SK-N-SH treated with all-trans-retinoic acid at 6 μM for 48 hours (cell line): ENCODE measurements at regions not wholly inside any gene's neighbourhood (a gene's known extent, or its start where the extent isn't known, plus 50 kb on each side); places are given as distances from the start of the nearest gene placed in this dataset.

Source experiments
- ATAC-seq: fragments of 200-7000 bp; cut with Tn5 transposase; 3 replicates; pipeline ENCODE4 v1.9.1; 2020; ENCODE audit warnings: mild to moderate bottlenecking, moderate library complexity
- ARNTL ChIP-seq: fragments of 450-650 bp; formaldehyde crosslinking; IDR thresholded peaks from 2 replicates; pipeline ENCODE4 v1.5.0; 2020; ENCODE audit warnings: low read depth, mild to moderate bottlenecking, moderate library complexity, borderline replicate concordance
- BACH2 ChIP-seq: fragments of 250-450 bp; sonication (Bioruptor Pico); IDR thresholded peaks from 2 replicates; pipeline ENCODE4 v1.9.0; 2021; ENCODE audit warnings: mild to moderate bottlenecking, borderline replicate concordance
- CREB5 ChIP-seq: fragments of 250-450 bp; sonication (Bioruptor Pico); IDR thresholded peaks from 2 replicates; pipeline ENCODE4 v1.5.1; 2020; ENCODE audit warnings: low read depth, mild to moderate bottlenecking, moderate library complexity
- CSDC2 ChIP-seq: fragments of 250-450 bp; sonication (Bioruptor Pico); IDR thresholded peaks from 2 replicates; pipeline ENCODE4 v1.5.0; 2020; ENCODE audit warnings: mild to moderate bottlenecking, moderate library complexity
- CSRNP3 ChIP-seq: fragments of 250-450 bp; sonication (Bioruptor Pico); IDR thresholded peaks from 2 replicates; pipeline ENCODE4 v1.5.1; 2021; ENCODE audit warnings: mild to moderate bottlenecking, moderate library complexity
- ESRRG ChIP-seq: fragments of 250-450 bp; sonication (Bioruptor Pico); IDR thresholded peaks from 2 replicates; pipeline ENCODE4 v1.6.1; 2021; ENCODE audit warnings: mild to moderate bottlenecking
- GLIS3 ChIP-seq: fragments of 250-450 bp; sonication (Bioruptor Pico); IDR thresholded peaks from 2 replicates; pipeline ENCODE4 v1.5.0; 2020; ENCODE audit warnings: mild to moderate bottlenecking, moderate library complexity
- OSR1 ChIP-seq: fragments of 250-450 bp; sonication (Bioruptor Pico); IDR thresholded peaks from 2 replicates; pipeline ENCODE4 v1.8.0; 2022; ENCODE audit warnings: moderate library complexity, mild to moderate bottlenecking, inconsistent platforms
- PPARA ChIP-seq: fragments of 250-450 bp; sonication (Bioruptor Pico); IDR thresholded peaks from 2 replicates; pipeline ENCODE4 v1.5.0; 2020; ENCODE audit warnings: mild to moderate bottlenecking, borderline replicate concordance
- RARB ChIP-seq: fragments of 250-450 bp; sonication (Bioruptor Pico); IDR thresholded peaks from 2 replicates; pipeline ENCODE4 v1.8.0; 2021; ENCODE audit warnings: mild to moderate bottlenecking, moderate library complexity
- SNAI2 ChIP-seq: fragments of 250-450 bp; sonication (Bioruptor Pico); IDR thresholded peaks from 2 replicates; pipeline ENCODE4 v1.5.0; 2020; ENCODE audit warnings: mild to moderate bottlenecking, moderate library complexity
- TCF4 ChIP-seq: fragments of 250-450 bp; sonication (Bioruptor Pico); IDR thresholded peaks from 2 replicates; pipeline ENCODE4 v1.8.0; 2021; ENCODE audit warnings: mild to moderate bottlenecking, moderate library complexity, borderline replicate concordance
- TOX ChIP-seq: fragments of 250-450 bp; sonication (Bioruptor Pico); IDR thresholded peaks from 2 replicates; pipeline ENCODE4 v1.8.0; 2021; ENCODE audit warnings: mild to moderate bottlenecking, moderate library complexity, borderline replicate concordance
- ZC3H10 ChIP-seq: fragments of 250-450 bp; sonication (Bioruptor Pico); IDR thresholded peaks from 2 replicates; pipeline ENCODE4 v1.5.1; 2021; ENCODE audit warnings: mild to moderate bottlenecking, moderate library complexity
- ZFP30 ChIP-seq: fragments of 450-650 bp; formaldehyde crosslinking; IDR thresholded peaks from 2 replicates; pipeline ENCODE4 v1.5.0; 2022; ENCODE audit warnings: mild to moderate bottlenecking, moderate library complexity
- ZNF565 ChIP-seq: fragments of 450-650 bp; formaldehyde crosslinking; conservative IDR thresholded peaks from 2 replicates; pipeline ENCODE4 v1.5.0; 2020; ENCODE audit warnings: low read depth, mild to moderate bottlenecking, moderate library complexity
- ZNF70 ChIP-seq: fragments of 450-650 bp; formaldehyde crosslinking; IDR thresholded peaks from 2 replicates; pipeline ENCODE4 v1.5.0; 2020; ENCODE audit warnings: mild to moderate bottlenecking, moderate library complexity
- ZNF8 ChIP-seq: fragments of 450-650 bp; formaldehyde crosslinking; IDR thresholded peaks from 2 replicates; pipeline ENCODE4 v1.5.0; 2020; ENCODE audit warnings: mild to moderate bottlenecking, moderate library complexity
- TF ChIP-seq, protein P1 (sequence below): fragments of 250-450 bp; sonication (Bioruptor Pico); IDR thresholded peaks from 2 replicates; pipeline ENCODE4 v1.5.0; 2020; ENCODE audit warnings: mild to moderate bottlenecking, moderate library complexity
- TF ChIP-seq, protein P2 (sequence below): fragments of 250-450 bp; sonication (Bioruptor Pico); IDR thresholded peaks from 2 replicates; pipeline ENCODE4 v1.8.0; 2020; ENCODE audit warnings: mild to moderate bottlenecking, moderate library complexity, borderline replicate concordance
- TF ChIP-seq, protein P3 (sequence below): fragments of 250-450 bp; sonication (Bioruptor Pico); IDR thresholded peaks from 2 replicates; pipeline ENCODE4 v1.8.0; 2021; ENCODE audit warnings: low read depth, mild to moderate bottlenecking, moderate library complexity, borderline replicate concordance

GRCh38 chr11:121907379-121907778 is 208.6 kb downstream of the BLID start:
- ATAC-seq, result no peak
- TF ChIP-seq ESRRG (CRISPR knock-in tag) (no peak), ZFP30 (CRISPR knock-in tag) (no peak), OSR1 (CRISPR knock-in tag) (no peak), GLIS3 (CRISPR knock-in tag) (no peak), ZNF8 (CRISPR knock-in tag) (no peak), RARB (CRISPR knock-in tag) (no peak), TOX (no peak), ARNTL (no peak), CSRNP3 (no peak), TCF4 (no peak), SNAI2 (no peak), CREB5 (CRISPR knock-in tag) (no peak), BACH2 (CRISPR knock-in tag) (no peak), PPARA (CRISPR knock-in tag) (no peak)
- TF ChIP-seq, protein P1, sequence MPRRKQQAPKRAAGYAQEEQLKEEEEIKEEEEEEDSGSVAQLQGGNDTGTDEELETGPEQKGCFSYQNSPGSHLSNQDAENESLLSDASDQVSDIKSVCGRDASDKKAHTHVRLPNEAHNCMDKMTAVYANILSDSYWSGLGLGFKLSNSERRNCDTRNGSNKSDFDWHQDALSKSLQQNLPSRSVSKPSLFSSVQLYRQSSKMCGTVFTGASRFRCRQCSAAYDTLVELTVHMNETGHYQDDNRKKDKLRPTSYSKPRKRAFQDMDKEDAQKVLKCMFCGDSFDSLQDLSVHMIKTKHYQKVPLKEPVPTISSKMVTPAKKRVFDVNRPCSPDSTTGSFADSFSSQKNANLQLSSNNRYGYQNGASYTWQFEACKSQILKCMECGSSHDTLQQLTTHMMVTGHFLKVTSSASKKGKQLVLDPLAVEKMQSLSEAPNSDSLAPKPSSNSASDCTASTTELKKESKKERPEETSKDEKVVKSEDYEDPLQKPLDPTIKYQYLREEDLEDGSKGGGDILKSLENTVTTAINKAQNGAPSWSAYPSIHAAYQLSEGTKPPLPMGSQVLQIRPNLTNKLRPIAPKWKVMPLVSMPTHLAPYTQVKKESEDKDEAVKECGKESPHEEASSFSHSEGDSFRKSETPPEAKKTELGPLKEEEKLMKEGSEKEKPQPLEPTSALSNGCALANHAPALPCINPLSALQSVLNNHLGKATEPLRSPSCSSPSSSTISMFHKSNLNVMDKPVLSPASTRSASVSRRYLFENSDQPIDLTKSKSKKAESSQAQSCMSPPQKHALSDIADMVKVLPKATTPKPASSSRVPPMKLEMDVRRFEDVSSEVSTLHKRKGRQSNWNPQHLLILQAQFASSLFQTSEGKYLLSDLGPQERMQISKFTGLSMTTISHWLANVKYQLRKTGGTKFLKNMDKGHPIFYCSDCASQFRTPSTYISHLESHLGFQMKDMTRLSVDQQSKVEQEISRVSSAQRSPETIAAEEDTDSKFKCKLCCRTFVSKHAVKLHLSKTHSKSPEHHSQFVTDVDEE (CRISPR knock-in tag), result no peak
- TF ChIP-seq, protein P2, sequence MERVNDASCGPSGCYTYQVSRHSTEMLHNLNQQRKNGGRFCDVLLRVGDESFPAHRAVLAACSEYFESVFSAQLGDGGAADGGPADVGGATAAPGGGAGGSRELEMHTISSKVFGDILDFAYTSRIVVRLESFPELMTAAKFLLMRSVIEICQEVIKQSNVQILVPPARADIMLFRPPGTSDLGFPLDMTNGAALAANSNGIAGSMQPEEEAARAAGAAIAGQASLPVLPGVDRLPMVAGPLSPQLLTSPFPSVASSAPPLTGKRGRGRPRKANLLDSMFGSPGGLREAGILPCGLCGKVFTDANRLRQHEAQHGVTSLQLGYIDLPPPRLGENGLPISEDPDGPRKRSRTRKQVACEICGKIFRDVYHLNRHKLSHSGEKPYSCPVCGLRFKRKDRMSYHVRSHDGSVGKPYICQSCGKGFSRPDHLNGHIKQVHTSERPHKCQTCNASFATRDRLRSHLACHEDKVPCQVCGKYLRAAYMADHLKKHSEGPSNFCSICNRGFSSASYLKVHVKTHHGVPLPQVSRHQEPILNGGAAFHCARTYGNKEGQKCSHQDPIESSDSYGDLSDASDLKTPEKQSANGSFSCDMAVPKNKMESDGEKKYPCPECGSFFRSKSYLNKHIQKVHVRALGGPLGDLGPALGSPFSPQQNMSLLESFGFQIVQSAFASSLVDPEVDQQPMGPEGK (CRISPR knock-in tag), result no peak
- TF ChIP-seq, protein P3, sequence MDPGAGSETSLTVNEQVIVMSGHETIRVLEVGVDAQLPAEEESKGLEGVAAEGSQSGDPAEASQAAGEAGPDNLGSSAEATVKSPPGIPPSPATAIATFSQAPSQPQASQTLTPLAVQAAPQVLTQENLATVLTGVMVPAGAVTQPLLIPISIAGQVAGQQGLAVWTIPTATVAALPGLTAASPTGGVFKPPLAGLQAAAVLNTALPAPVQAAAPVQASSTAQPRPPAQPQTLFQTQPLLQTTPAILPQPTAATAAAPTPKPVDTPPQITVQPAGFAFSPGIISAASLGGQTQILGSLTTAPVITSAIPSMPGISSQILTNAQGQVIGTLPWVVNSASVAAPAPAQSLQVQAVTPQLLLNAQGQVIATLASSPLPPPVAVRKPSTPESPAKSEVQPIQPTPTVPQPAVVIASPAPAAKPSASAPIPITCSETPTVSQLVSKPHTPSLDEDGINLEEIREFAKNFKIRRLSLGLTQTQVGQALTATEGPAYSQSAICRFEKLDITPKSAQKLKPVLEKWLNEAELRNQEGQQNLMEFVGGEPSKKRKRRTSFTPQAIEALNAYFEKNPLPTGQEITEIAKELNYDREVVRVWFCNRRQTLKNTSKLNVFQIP (CRISPR knock-in tag), result no peak
- TF ChIP-seq, all 23 proteins: peak for 0

DNA sequence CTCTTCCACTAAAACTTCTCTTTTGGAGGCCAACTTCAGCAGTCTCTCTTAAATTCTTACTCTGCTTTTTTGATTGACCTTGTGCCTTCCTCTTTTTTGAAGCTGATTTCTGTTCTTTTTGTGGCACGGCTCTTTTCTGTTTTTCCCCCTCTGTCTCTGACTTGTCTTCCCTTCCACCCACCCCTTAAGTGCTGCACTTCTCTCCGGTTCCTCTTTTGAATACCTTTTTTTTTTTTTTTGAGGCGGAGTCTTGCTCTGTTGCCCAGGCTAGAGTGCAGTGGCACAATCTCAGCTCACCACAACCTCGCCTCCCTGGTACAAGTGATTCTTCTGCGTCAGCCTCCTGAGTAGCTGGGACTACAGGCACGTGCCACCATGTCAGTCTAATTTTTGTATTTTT is 211.9 kb downstream of the BLID start:
- ATAC-seq, result no peak
- TF ChIP-seq TOX (no peak), ZNF8 (CRISPR knock-in tag) (no peak), TCF4 (no peak), SNAI2 (no peak), ARNTL (no peak), ZC3H10 (CRISPR knock-in tag) (no peak), GLIS3 (CRISPR knock-in tag) (no peak), ZNF565 (CRISPR knock-in tag) (no peak), ESRRG (CRISPR knock-in tag) (no peak), RARB (CRISPR knock-in tag) (no peak), BACH2 (CRISPR knock-in tag) (no peak), ZNF70 (CRISPR knock-in tag) (no peak), CREB5 (CRISPR knock-in tag) (no peak), CSDC2 (no peak)
- TF ChIP-seq, protein P2 (CRISPR knock-in tag), result no peak
- TF ChIP-seq, protein P3 (CRISPR knock-in tag), result no peak
